ENCODE measurements at regions not wholly inside any gene's neighbourhood (a gene's known extent, or its start where the extent isn't known, plus 50 kb on each side); places are given as distances from the start of the nearest gene placed in this dataset.
"Not testable (repeated sequence)": the region's sequence is repeated elsewhere in the genome, so short reads cannot be mapped to it uniquely, and the experiment has no call there.

DNA sequence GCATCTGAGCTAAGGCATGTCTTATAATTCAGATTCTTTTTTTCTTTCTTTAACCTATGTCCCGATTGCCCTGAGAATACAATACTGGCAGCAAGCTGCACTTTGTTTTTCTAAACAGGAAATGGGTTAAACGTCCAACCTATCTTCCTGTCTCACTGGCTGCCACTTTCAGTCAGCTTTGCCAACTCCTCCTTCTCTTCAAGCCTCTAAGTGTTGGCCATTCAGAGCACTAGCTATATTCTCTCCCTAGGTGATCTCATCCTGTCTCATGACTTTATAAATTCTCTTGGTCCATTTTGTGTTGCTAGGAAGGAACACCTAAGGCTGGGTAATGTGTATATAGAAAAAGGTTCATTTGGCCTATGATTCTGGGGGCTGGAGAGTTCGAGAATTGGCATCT lies 109.5 kb upstream of the TSC22D1 start:
- Histone ChIP-seq H3K36me3 (no peaks in the 10 kb centered on the region), H3K4me3 (replicated peaks in 1 of 3) (no peak overlapping the region), H3K27ac (no peak overlapping the region), H3K9me3 (no peaks in the 10 kb centered on the region), H3K27me3 (no peaks in the 10 kb centered on the region), H3K4me1 (no peaks in the 10 kb centered on the region)
- intact Hi-C loops (cut with DNase I) = no loop called here
- 63 to 66% methylated on average over 3 of the region's 3 CpGs for WGBS, 2 donors
- TF ChIP-seq POLR2A (IDR thresholded peaks at IDR 0.05) = no peak
- TF ChIP-seq, protein P1, sequence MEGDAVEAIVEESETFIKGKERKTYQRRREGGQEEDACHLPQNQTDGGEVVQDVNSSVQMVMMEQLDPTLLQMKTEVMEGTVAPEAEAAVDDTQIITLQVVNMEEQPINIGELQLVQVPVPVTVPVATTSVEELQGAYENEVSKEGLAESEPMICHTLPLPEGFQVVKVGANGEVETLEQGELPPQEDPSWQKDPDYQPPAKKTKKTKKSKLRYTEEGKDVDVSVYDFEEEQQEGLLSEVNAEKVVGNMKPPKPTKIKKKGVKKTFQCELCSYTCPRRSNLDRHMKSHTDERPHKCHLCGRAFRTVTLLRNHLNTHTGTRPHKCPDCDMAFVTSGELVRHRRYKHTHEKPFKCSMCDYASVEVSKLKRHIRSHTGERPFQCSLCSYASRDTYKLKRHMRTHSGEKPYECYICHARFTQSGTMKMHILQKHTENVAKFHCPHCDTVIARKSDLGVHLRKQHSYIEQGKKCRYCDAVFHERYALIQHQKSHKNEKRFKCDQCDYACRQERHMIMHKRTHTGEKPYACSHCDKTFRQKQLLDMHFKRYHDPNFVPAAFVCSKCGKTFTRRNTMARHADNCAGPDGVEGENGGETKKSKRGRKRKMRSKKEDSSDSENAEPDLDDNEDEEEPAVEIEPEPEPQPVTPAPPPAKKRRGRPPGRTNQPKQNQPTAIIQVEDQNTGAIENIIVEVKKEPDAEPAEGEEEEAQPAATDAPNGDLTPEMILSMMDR (IDR thresholded peaks at IDR 0.05) = no peak
- DNase-seq = no peak

DNA sequence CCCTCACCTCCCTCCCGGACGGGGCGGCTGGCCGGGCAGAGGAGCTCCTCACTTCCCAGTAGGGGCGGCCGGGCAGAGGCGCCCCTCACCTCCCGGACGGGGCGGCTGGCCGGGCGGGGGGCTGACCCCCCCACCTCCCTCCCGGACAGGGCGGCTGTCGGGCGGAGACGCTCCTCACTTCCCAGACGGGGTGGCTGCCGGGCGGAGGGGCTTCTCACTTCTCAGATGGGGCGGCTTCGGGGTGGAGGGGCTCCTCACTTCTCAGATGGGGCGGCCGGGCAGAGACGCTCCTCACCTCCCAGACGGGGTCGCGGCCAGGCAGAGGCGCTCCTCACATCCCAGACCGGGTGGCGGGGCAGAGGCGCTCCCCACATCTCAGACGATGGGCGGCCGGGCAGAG lies 106.3 kb upstream of the TSC22D1 start:
- 99% methylated on average over 13 of the region's 35 CpGs; no CpG with 5 or more reads in 1 of the 2 donors for WGBS, 2 donors
- DNase-seq, H3K36me3 ChIP-seq: not testable (repeated sequence)

DNA sequence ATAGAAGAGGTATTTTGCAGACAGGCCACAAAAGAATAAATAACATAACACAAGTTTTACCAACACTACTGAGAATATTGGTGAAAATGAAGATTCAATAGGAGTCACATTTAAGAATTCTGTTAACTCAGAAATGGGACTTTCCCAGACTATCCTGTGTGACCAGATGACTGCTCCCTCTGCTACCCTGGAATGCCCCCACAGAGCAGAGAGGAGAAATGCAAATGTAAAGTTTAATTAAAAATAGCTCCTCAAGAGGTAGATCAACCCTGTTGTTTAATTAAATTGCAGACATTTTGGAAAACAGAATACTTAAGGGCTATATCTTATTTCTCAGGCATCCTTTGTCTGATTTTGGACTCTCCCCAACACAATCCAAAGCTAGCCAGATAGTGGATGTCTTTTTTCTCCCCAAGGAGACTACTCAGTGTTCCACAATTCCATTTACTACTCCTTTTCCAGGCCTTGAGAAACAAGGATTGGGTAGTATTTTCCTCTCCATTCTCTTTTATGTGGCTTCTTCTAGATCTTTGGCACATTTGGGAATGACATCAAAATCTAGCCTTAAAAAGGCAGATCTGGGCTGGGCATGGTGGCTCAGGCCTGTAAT lies 104.7 kb upstream of the TSC22D1 start:
- no peaks in the 10 kb centered on the region for H3K4me1 ChIP-seq
- DNase-seq = no peak
- no peaks in the 10 kb centered on the region for H3K9me3 ChIP-seq
- H3K27me3 ChIP-seq = no peaks in the 10 kb centered on the region
- TF ChIP-seq, protein P1 (IDR thresholded peaks at IDR 0.05) = no peak
- TF ChIP-seq POLR2A (IDR thresholded peaks at IDR 0.05) = no peak
- intact Hi-C loops (cut with DNase I) = no loop called here
- H3K36me3 ChIP-seq = no peaks in the 10 kb centered on the region
- no peak overlapping the region for H3K27ac ChIP-seq
- H3K4me3 ChIP-seq (replicated peaks in 1 of 3) = no peak overlapping the region

More for the DNA sequence above, 106.3 kb upstream of the TSC22D1 start:
- H3K9me3 ChIP-seq; H3K4me3 ChIP-seq (replicated peaks in 1 of 3); H3K4me1 ChIP-seq; intact Hi-C loops (cut with DNase I); H3K27ac ChIP-seq; H3K27me3 ChIP-seq: not testable (repeated sequence)

DNA sequence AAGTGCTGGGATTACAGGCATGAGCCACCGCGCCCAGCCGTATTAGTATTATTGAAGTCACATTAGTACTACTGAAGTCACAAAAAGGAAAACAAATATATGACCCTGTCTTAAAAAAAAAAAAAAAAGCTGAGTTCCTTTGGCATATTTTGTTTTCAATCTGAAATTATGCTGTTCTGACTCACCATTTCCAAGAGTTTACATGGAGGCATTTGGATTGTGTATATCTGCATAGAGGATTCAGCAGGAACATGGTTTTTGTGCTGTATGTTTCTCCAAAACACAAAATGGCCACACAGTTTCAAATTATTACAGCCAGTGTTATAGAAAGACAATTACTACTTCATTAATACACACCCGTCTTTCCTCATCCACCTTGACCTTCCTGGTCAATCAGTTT lies 103.5 kb upstream of the TSC22D1 start:
- H3K9me3 ChIP-seq = no peaks in the 10 kb centered on the region
- TF ChIP-seq POLR2A (IDR thresholded peaks at IDR 0.05) = no peak
- TF ChIP-seq, protein P1 (IDR thresholded peaks at IDR 0.05) = no peak
- WGBS, 2 donors = 71 to 72% methylated on average over 4 of the region's 4 CpGs
- intact Hi-C loops (cut with DNase I) = no loop called here
- no peak overlapping the region for H3K4me3 ChIP-seq (replicated peaks in 1 of 3)
- no peak for DNase-seq
- no peaks in the 10 kb centered on the region for H3K27me3 ChIP-seq
- no peak overlapping the region for H3K27ac ChIP-seq
- H3K36me3 ChIP-seq = no peaks in the 10 kb centered on the region
- no peaks in the 10 kb centered on the region for H3K4me1 ChIP-seq

DNA sequence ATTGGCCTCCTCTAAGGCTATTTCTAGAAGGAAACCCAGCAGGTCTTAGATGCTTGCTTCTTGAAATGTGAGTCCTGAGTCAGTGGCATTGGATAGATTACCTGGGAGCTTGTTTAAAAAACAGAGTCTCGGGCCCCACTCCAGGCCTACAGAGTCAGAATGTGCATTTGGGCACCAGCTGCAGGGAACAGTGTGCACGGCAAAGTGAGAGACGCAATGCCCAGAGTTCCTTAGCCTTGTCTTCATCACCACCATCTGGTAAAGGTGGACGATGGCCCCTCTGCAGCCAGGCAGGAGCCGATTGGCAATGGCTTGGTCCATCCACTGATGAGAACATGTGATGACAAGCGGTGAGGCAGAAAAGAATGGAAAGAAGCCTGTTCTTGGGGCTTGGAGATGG lies 102.1 kb upstream of the TSC22D1 start:
- 87 to 90% methylated on average over 6 of the region's 6 CpGs for WGBS, 2 donors
- Histone ChIP-seq H3K27ac (no peak overlapping the region), H3K27me3 (no peaks in the 10 kb centered on the region), H3K4me1 (no peaks in the 10 kb centered on the region), H3K36me3 (no peaks in the 10 kb centered on the region), H3K9me3 (no peaks in the 10 kb centered on the region), H3K4me3 (replicated peaks in 1 of 3) (no peak overlapping the region)
- no peak for TF ChIP-seq POLR2A (IDR thresholded peaks at IDR 0.05)
- intact Hi-C loops (cut with DNase I) = no loop called here
- DNase-seq = no peak

DNA sequence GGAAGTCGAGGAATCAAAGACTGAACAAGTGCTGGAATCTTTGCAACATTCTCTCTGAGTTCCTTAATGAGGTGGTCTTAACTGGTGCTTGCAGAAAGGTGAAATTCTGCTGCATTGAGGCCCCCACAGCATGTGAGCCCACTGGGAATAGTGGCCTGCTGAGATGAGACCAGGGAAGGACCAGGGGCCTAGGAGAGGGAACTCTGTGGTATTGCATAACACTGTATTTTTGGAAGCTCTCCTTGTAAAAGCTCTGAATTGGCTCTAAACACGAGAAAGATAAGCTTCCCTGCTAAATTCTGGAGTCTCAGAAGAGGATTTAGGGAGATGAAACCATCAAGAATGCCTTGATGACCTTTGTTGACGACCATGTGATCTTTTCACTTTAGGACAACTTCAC lies 100.4 kb upstream of the TSC22D1 start:
- H3K27ac ChIP-seq = no peak overlapping the region
- no peaks in the 10 kb centered on the region for H3K36me3 ChIP-seq
- H3K4me3 ChIP-seq (replicated peaks in 1 of 3) = no peak overlapping the region
- intact Hi-C loops (cut with DNase I) = no loop called here
- TF ChIP-seq POLR2A (IDR thresholded peaks at IDR 0.05) = no peak
- TF ChIP-seq, protein P1 (IDR thresholded peaks at IDR 0.05) = no peak
- H3K4me1 ChIP-seq = no peaks in the 10 kb centered on the region
- H3K27me3 ChIP-seq = no peaks in the 10 kb centered on the region
- DNase-seq = no peak
- WGBS, 2 donors = 70 to 74% methylated on average over 3 of the region's 3 CpGs
- H3K9me3 ChIP-seq = no peaks in the 10 kb centered on the region

Data from thyroid gland (tissue), 4 donors.